ENCODE measurements at regions not wholly inside any gene's neighbourhood (a gene's known extent, or its start where the extent isn't known, plus 50 kb on each side); places are given as distances from the start of the nearest gene placed in this dataset.

DNA sequence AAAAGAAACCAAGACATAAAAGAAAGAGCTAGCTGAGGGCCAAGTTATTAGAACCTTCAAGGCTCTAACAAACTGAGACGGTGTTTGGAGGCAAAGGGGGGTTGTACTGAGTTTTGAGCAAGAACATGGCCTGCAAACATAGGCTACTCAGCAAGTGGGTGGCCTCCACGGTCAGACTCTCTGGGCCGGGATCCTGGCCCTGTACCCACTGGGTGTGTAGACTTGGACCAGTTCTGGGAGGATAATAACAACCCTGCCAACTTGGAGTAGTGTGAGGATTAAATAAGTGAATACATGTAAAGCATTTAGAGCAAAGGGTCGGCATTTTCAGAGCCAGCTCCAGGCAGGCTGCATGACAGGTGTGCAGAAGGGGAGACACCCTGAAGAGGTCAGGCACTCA, 56.1 kb upstream of the TNFRSF19 start:
- H3K4me1 ChIP-seq (replicated peaks) = peaks cover 13% of the 10 kb centered on the region
- H3K27ac ChIP-seq = no peak overlapping the region
- no peaks in the 10 kb centered on the region for H3K36me3 ChIP-seq
- DNase-seq (ENCODE audit: low read depth in 1 of 2, low spot score in 2 of 2) = no peak
- H3K27me3 ChIP-seq (replicated peaks) = no peaks in the 10 kb centered on the region
- no peaks in the 10 kb centered on the region for H3K9me3 ChIP-seq (replicated peaks)
- H3K4me3 ChIP-seq = no peak overlapping the region

DNA sequence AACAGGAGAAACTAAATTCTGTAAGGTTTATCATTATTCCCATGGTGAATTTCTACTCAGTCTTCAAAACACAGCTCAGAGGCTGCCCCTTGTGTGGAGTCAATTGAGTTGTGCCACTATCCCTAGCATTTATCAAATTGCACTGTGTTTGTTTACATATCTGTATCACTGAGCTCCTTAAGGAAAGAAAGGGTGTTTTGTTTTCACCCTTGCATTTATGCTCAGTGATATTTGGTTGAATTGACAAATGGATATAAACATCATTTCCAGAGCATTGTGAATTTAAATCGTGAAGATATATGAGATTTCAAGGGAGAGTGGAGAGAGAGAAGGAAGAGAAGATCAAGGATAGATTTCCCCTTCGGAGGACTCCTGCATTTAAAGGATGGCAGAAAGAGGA, 55.1 kb upstream of the TNFRSF19 start:
- no peak for DNase-seq (ENCODE audit: low read depth in 1 of 2, low spot score in 2 of 2)
- H3K9me3 ChIP-seq (replicated peaks) = no peaks in the 10 kb centered on the region
- peaks cover 6% of the 10 kb centered on the region for H3K4me1 ChIP-seq (replicated peaks)
- H3K27me3 ChIP-seq (replicated peaks) = no peaks in the 10 kb centered on the region
- H3K27ac ChIP-seq = no peak overlapping the region
- H3K4me3 ChIP-seq = no peak overlapping the region
- H3K36me3 ChIP-seq = no peaks in the 10 kb centered on the region

DNA sequence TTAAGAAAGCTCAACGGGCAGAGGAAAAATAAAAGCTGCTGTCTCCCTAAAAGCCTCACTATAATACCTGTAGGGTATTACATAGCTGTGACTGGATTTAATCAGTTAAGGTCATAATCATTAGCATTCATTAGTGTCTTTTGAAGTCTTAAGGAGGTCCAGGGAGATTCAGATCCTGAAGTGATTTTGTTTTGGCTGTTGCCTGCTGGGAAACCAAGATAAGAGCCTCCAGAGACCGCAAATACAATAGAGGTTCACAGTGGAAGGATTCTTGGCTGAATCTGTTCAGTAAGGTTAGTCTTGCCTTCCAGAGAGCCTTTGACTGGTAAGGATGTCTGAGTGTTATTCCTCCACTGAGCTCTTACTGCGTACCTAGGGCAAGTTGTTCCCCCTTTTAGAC, 54.0 kb upstream of the TNFRSF19 start:
- DNase-seq (ENCODE audit: low read depth in 1 of 2, low spot score in 2 of 2) = no peak

GRCh38 chr13:23516702-23517101, 53.5 kb upstream of the TNFRSF19 start:
- no peak overlapping the region for H3K27ac ChIP-seq
- no peaks in the 10 kb centered on the region for H3K4me1 ChIP-seq (replicated peaks)
- no peak overlapping the region for H3K4me3 ChIP-seq
- H3K9me3 ChIP-seq (replicated peaks) = no peaks in the 10 kb centered on the region
- DNase-seq (ENCODE audit: low read depth in 1 of 2, low spot score in 2 of 2) = no peak
- no peaks in the 10 kb centered on the region for H3K36me3 ChIP-seq
- H3K27me3 ChIP-seq (replicated peaks) = no peaks in the 10 kb centered on the region

More for the DNA sequence above, 54.0 kb upstream of the TNFRSF19 start:
- Histone ChIP-seq H3K27me3 (replicated peaks) (no peaks in the 10 kb centered on the region), H3K27ac (no peak overlapping the region), H3K4me1 (replicated peaks) (no peaks in the 10 kb centered on the region), H3K36me3 (no peaks in the 10 kb centered on the region), H3K4me3 (no peak overlapping the region), H3K9me3 (replicated peaks) (no peaks in the 10 kb centered on the region)

- no peak overlapping the region for H3K27ac ChIP-seq
- no peak overlapping the region for H3K4me3 ChIP-seq
- H3K27me3 ChIP-seq (replicated peaks) = no peaks in the 10 kb centered on the region
- no peaks in the 10 kb centered on the region for H3K9me3 ChIP-seq (replicated peaks)
- DNase-seq (ENCODE audit: low read depth in 1 of 2, low spot score in 2 of 2) = no peak
- no peaks in the 10 kb centered on the region for H3K36me3 ChIP-seq
- H3K4me1 ChIP-seq (replicated peaks) = no peaks in the 10 kb centered on the region
These were observed 52.0 kb upstream of the TNFRSF19 start for GRCh38 chr13:23518231-23518630.
